Fibroblast of lung (primary cell): ENCODE measurements at regions not wholly inside any gene's neighbourhood (a gene's known extent, or its start where the extent isn't known, plus 50 kb on each side); places are given as distances from the start of the nearest gene placed in this dataset.

Source experiments
- DNase-seq, 2 donors: peaks; one replicate each; pipeline versions ENCODE4 v3.0.0 to v3.0.0-alpha.2; 2010; ENCODE audit warnings: low read depth in 2 of 2
- H2AFZ ChIP-seq: 2 replicates; pipeline ENCODE4 v1.5.1; 2012; ENCODE audit warnings: low read length, control low read depth, inconsistent platforms
- H3K27ac ChIP-seq: 2 replicates; pipeline ENCODE4 v1.5.1; 2011; ENCODE audit warnings: low read length, control low read depth; ENCODE audit not compliant: insufficient read depth
- H3K27me3 ChIP-seq: 2 replicates; pipeline ENCODE4 v1.5.1; 2011; ENCODE audit warnings: mild to moderate bottlenecking, low read length; ENCODE audit not compliant: control insufficient read depth, insufficient read depth
- H3K36me3 ChIP-seq: 2 replicates; pipeline ENCODE4 v1.5.1; 2011; ENCODE audit warnings: low read length; ENCODE audit not compliant: control insufficient read depth, insufficient read depth
- H3K4me1 ChIP-seq: 2 replicates; pipeline ENCODE4 v1.5.1; 2011; ENCODE audit warnings: low read length; ENCODE audit not compliant: control insufficient read depth, insufficient read depth; ENCODE audit errors: extremely low read depth
- H3K4me2 ChIP-seq: 2 replicates; pipeline ENCODE4 v1.5.1; 2011; ENCODE audit warnings: low read length, control low read depth; ENCODE audit not compliant: insufficient read depth; ENCODE audit errors: extremely low read depth
- H3K4me3 ChIP-seq, 4 experiments: fragments of 200-600 bp in 1 of 4; sonication (generic) in 1 of 4; replicated peaks in 1 of 4; 2 replicates each; pipeline ENCODE4 v1.5.1; 2011 to 2016; ENCODE audit warnings: low read length in 4 of 4, low read depth in 3 of 4, mild to moderate bottlenecking in 3 of 4, control low read depth in 2 of 4, inconsistent platforms in 1 of 4, mixed read lengths in 1 of 4; ENCODE audit not compliant: insufficient read depth in 1 of 4; ENCODE audit errors: control extremely low read depth in 1 of 4
- H3K79me2 ChIP-seq: 2 replicates; pipeline ENCODE4 v1.5.1; 2012; ENCODE audit warnings: mild to moderate bottlenecking, low read length, inconsistent platforms; ENCODE audit not compliant: control insufficient read depth, insufficient read depth
- H3K9ac ChIP-seq: 2 replicates; pipeline ENCODE4 v1.5.1; 2011; ENCODE audit warnings: mild to moderate bottlenecking, low read length, control low read depth; ENCODE audit not compliant: insufficient read depth
- H3K9me3 ChIP-seq: 2 replicates; pipeline ENCODE4 v1.5.1; 2012; ENCODE audit warnings: low read depth, low read length; ENCODE audit not compliant: control insufficient read depth, insufficient read depth
- H4K20me1 ChIP-seq: 2 replicates; pipeline ENCODE4 v1.5.1; 2011; ENCODE audit warnings: low read length; ENCODE audit not compliant: control insufficient read depth, insufficient read depth; ENCODE audit errors: extremely low read depth
- CTCF ChIP-seq, 2 donors: IDR thresholded peaks in 1 of 2; conservative IDR thresholded peaks in 1 of 2; 1 replicate in 1 of 2; 2 replicates in 1 of 2; pipeline ENCODE4 v1.5.1; 2011 to 2012; ENCODE audit warnings: low read length in 2 of 2, control low read depth in 1 of 2, inconsistent platforms in 1 of 2, low read depth in 1 of 2, mild to moderate bottlenecking in 1 of 2
- EZH2 ChIP-seq: IDR thresholded peaks from 2 replicates; pipeline ENCODE4 v1.5.1; 2012; ENCODE audit warnings: low read length, control low read depth, mild to moderate bottlenecking; ENCODE audit errors: missing control alignments

- Histone ChIP-seq H3K79me2 (no peaks in the 10 kb centered on the region), H3K4me3 (no peak overlapping the region), H3K9me3 (no peaks in the 10 kb centered on the region), H3K27me3 (no peaks in the 10 kb centered on the region), H3K4me2 (no peak overlapping the region), H3K36me3 (no peaks in the 10 kb centered on the region), H3K4me1 (no peaks in the 10 kb centered on the region), H2AFZ (no peak overlapping the region), H4K20me1 (no peaks in the 10 kb centered on the region), H3K9ac (no peak overlapping the region), H3K27ac (no peak overlapping the region)
- TF ChIP-seq EZH2 (no peak), CTCF (conservative IDR thresholded peaks at IDR 0.05 in 1 of 2, IDR thresholded peaks at IDR 0.05 in 1 of 2; ENCODE audit: low read depth in 1 of 2, low read length in 2 of 2) (no peak)
- no peak for DNase-seq
Observed at GRCh38 chr10:131625041-131625440, 275.8 kb upstream of the PPP2R2D start.

GRCh38 chr10:131626274-131626673 lies 274.5 kb upstream of the PPP2R2D start:
- no peak overlapping the region for H3K27ac ChIP-seq
- H3K4me1 ChIP-seq, result no peaks in the 10 kb centered on the region
- no peak for TF ChIP-seq EZH2
- no peak for TF ChIP-seq CTCF (conservative IDR thresholded peaks at IDR 0.05 in 1 of 2, IDR thresholded peaks at IDR 0.05 in 1 of 2; ENCODE audit: low read depth in 1 of 2, low read length in 2 of 2)
- H4K20me1 ChIP-seq, result no peaks in the 10 kb centered on the region
- no peak overlapping the region for H3K9ac ChIP-seq
- H3K36me3 ChIP-seq, result no peaks in the 10 kb centered on the region
- no peak for DNase-seq
- H3K4me2 ChIP-seq, result no peak overlapping the region
- no peaks in the 10 kb centered on the region for H3K79me2 ChIP-seq
- no peak overlapping the region for H2AFZ ChIP-seq
- H3K4me3 ChIP-seq, result no peak overlapping the region
- no peaks in the 10 kb centered on the region for H3K27me3 ChIP-seq
- H3K9me3 ChIP-seq, result no peaks in the 10 kb centered on the region

GRCh38 chr10:131629026-131629770 lies 271.6 kb upstream of the PPP2R2D start:
- TF ChIP-seq EZH2, result no peak
- TF ChIP-seq CTCF (conservative IDR thresholded peaks at IDR 0.05 in 1 of 2, IDR thresholded peaks at IDR 0.05 in 1 of 2; ENCODE audit: low read depth in 1 of 2, low read length in 2 of 2), result no peak
- H3K4me3 ChIP-seq, result no peak overlapping the region

More at GRCh38 chr10:131629026-131629770, 271.6 kb upstream of the PPP2R2D start:
- H2AFZ ChIP-seq, result no peak overlapping the region
- no peaks in the 10 kb centered on the region for H3K27me3 ChIP-seq
- H3K4me1 ChIP-seq, result no peaks in the 10 kb centered on the region
- no peak for DNase-seq
- H3K9me3 ChIP-seq, result no peaks in the 10 kb centered on the region
- H3K9ac ChIP-seq, result no peak overlapping the region
- no peak overlapping the region for H3K27ac ChIP-seq
- no peaks in the 10 kb centered on the region for H3K36me3 ChIP-seq
- no peaks in the 10 kb centered on the region for H3K79me2 ChIP-seq
- no peak overlapping the region for H3K4me2 ChIP-seq
- H4K20me1 ChIP-seq, result no peaks in the 10 kb centered on the region
